ENCODE measurements at regions not wholly inside any gene's neighbourhood (a gene's known extent, or its start where the extent isn't known, plus 50 kb on each side); places are given as distances from the start of the nearest gene placed in this dataset.
A peak's percentile ranks its signal among the peaks of the same experiment; 100 is the strongest.

GRCh38 chr13:58247080-58247479 is 615.5 kb downstream of the PCDH17 start:
- ATAC-seq: no peak
- H3K27me3 ChIP-seq (ENCODE audit: insufficient read depth): no peaks in the 10 kb centered on the region
- H3K4me2 ChIP-seq: no peak overlapping the region
- no peaks in the 10 kb centered on the region for H3K4me1 Mint-ChIP-seq
- DNase-seq (ENCODE audit: low spot score): no peak
- no peaks in the 10 kb centered on the region for H3K4me1 ChIP-seq (ENCODE audit: insufficient read depth)
- no peak overlapping the region for H3K27ac Mint-ChIP-seq
- H3K9me2 ChIP-seq (ENCODE audit: insufficient read depth): no peaks in the 10 kb centered on the region
- H3K4me3 Mint-ChIP-seq: no peak overlapping the region
- no peak for TF ChIP-seq NANOG (IDR thresholded peaks at IDR 0.05; ENCODE audit: borderline replicate concordance)
- TF ChIP-seq ZNF331 (CRISPR knock-in tag; IDR thresholded peaks at IDR 0.05; ENCODE audit: low read depth): no peak
- TF ChIP-seq JUNB (IDR thresholded peaks at IDR 0.05; ENCODE audit: unreplicated experiment): no peak
- no peak for TF ChIP-seq CTCF (conservative IDR thresholded peaks at IDR 0.05; ENCODE audit: low read depth in 2 of 2)
- no peak for TF ChIP-seq CREB1 (CRISPR knock-in tag; IDR thresholded peaks at IDR 0.05; ENCODE audit: low read depth)
- TF ChIP-seq ZNF114 (CRISPR knock-in tag; IDR thresholded peaks at IDR 0.05): no peak
- no peak for TF ChIP-seq EZH2 (IDR thresholded peaks at IDR 0.05; ENCODE audit: low read depth, unreplicated experiment)
- TF ChIP-seq STAT1 (IDR thresholded peaks at IDR 0.05; ENCODE audit: unreplicated experiment): no peak
- H3K79me2 ChIP-seq (replicated peaks; ENCODE audit: insufficient read depth): no peaks in the 10 kb centered on the region
- no peaks in the 10 kb centered on the region for H3K36me3 Mint-ChIP-seq (ENCODE audit: low read depth)
- no peak overlapping the region for H3K27ac ChIP-seq (ENCODE audit: low read depth)
- no peaks in the 10 kb centered on the region for H4K20me1 ChIP-seq (replicated peaks; ENCODE audit: insufficient read depth)
- H3F3A ChIP-seq (replicated peaks; ENCODE audit: low read depth): no peaks in the 10 kb centered on the region
- H3K4me3 ChIP-seq: no peak overlapping the region
- no peaks in the 10 kb centered on the region for H3K27me3 Mint-ChIP-seq (ENCODE audit: insufficient read depth, low read depth, poor library complexity)
- H2AFZ ChIP-seq: no peak overlapping the region
- peaks cover 3% of the 10 kb centered on the region; the same call in 2 of the 3 replicates for H3K9me3 Mint-ChIP-seq
- H3K36me3 ChIP-seq (ENCODE audit: insufficient read depth): no peaks in the 10 kb centered on the region

GRCh38 chr13:58254943-58255342 is 623.4 kb downstream of the PCDH17 start:
- Histone ChIP-seq H2AFZ (no peak overlapping the region), H3K4me1 (ENCODE audit: insufficient read depth) (no peaks in the 10 kb centered on the region), H3K27ac (ENCODE audit: low read depth) (no peak overlapping the region), H3K36me3 (ENCODE audit: insufficient read depth) (no peaks in the 10 kb centered on the region), H3K79me2 (replicated peaks; ENCODE audit: insufficient read depth) (no peaks in the 10 kb centered on the region), H3K4me3 (no peak overlapping the region), H3K4me2 (no peak overlapping the region), H3K9me2 (ENCODE audit: insufficient read depth) (no peaks in the 10 kb centered on the region), H4K20me1 (replicated peaks; ENCODE audit: insufficient read depth) (no peaks in the 10 kb centered on the region), H3F3A (replicated peaks; ENCODE audit: low read depth) (no peaks in the 10 kb centered on the region), H3K27me3 (ENCODE audit: insufficient read depth) (no peaks in the 10 kb centered on the region)
- H3K4me3 Mint-ChIP-seq: no peak overlapping the region
- peaks cover 1% of the 10 kb centered on the region for H3K27me3 Mint-ChIP-seq (ENCODE audit: insufficient read depth, low read depth, poor library complexity)
- no peaks in the 10 kb centered on the region for H3K9me3 Mint-ChIP-seq
- ATAC-seq: no peak
- no peaks in the 10 kb centered on the region for H3K36me3 Mint-ChIP-seq (ENCODE audit: low read depth)
- H3K27ac Mint-ChIP-seq: no peak overlapping the region
- peak; percentile 6 for DNase-seq (ENCODE audit: low spot score)
- H3K4me1 Mint-ChIP-seq: peaks cover 4% of the 10 kb centered on the region; the same call in 1 of the 3 replicates
- no peak for TF ChIP-seq CREB1 (CRISPR knock-in tag; IDR thresholded peaks at IDR 0.05; ENCODE audit: low read depth)
- TF ChIP-seq POLR2AphosphoS5 (IDR thresholded peaks at IDR 0.05; ENCODE audit: low read depth): no peak
- no peak for TF ChIP-seq EZH2 (IDR thresholded peaks at IDR 0.05; ENCODE audit: low read depth, unreplicated experiment)
- TF ChIP-seq ZNF331 (CRISPR knock-in tag; IDR thresholded peaks at IDR 0.05; ENCODE audit: low read depth): no peak
- TF ChIP-seq STAT1 (IDR thresholded peaks at IDR 0.05; ENCODE audit: unreplicated experiment): no peak
- TF ChIP-seq ZNF114 (CRISPR knock-in tag; IDR thresholded peaks at IDR 0.05): no peak
- TF ChIP-seq CTCF (conservative IDR thresholded peaks at IDR 0.05; ENCODE audit: low read depth in 2 of 2): no peak
- no peak for TF ChIP-seq EZH2phosphoT487 (IDR thresholded peaks at IDR 0.05; ENCODE audit: unreplicated experiment)
- TF ChIP-seq JUNB (IDR thresholded peaks at IDR 0.05; ENCODE audit: unreplicated experiment): no peak
- no peak for TF ChIP-seq ZNF462 (CRISPR knock-in tag; IDR thresholded peaks at IDR 0.05)
- no peak for TF ChIP-seq NANOG (IDR thresholded peaks at IDR 0.05; ENCODE audit: borderline replicate concordance)

All from GM23338 (cell line).